HG02884 (cell line): ENCODE measurements at regions not wholly inside any gene's neighbourhood (a gene's known extent, or its start where the extent isn't known, plus 50 kb on each side); places are given as distances from the start of the nearest gene placed in this dataset.
"Not testable (repeated sequence)": the region's sequence is repeated elsewhere in the genome, so short reads cannot be mapped to it uniquely, and the experiment has no call there.

ENCODE experiments used
- ATAC-seq: cut with Tn5 transposase; IDR thresholded peaks from one replicate; pipeline ENCODE4 v1.9.1; 2021; ENCODE audit warnings: mild to moderate bottlenecking, moderate library complexity; ENCODE audit not compliant: unreplicated experiment

DNA sequence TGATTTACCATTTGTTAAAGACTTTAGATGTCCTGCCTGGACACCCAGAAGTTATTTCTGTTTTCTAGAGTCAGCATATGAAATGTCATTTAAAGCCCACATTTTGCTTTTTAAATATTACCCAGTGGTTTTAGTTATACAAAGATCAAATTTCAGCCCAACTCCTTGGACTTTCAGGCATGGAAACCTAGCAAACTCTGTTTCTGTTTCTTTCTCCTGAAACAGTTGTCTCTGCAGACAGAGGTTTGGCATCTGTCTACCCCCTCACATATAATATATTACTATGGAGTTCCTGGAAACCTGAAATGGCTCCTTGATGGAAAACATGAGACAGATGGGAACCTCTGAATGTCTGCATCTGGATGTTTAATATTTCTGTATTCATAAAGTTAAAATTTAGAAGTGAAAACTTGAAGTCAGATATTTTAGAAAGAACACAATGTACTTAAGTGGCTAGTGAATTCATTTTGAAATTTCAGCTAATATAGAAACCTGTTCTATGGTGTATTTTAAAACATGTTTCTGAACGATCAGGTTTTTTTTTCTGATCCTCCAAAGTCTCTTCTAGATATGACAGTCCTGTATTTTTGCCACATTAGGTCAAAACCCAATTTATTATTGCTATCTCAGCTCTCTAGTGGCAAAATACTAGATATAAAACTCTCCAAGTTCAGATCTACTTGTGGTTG, 743.3 kb downstream of the CD109 start:
- ATAC-seq: peak; percentile 72

DNA sequence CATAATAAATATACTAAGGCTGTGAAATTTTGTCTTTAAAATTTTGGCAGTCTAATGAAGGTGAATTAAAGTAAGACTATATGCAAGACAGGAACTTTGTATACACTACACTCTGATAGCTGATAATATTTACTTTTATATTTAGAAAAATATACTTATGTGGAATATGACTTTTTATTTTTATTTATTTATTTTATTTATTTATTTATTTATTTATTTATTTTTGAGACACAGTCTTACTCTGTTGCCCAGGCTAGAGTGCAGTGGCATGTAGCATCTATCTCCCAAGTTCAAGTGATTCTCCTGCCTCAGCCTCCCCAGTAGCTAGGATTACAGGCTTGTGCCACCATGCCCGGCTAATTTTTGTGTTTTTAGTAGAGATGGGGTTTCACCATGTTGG, 742.4 kb downstream of the CD109 start:
- not testable (repeated sequence) for ATAC-seq

DNA sequence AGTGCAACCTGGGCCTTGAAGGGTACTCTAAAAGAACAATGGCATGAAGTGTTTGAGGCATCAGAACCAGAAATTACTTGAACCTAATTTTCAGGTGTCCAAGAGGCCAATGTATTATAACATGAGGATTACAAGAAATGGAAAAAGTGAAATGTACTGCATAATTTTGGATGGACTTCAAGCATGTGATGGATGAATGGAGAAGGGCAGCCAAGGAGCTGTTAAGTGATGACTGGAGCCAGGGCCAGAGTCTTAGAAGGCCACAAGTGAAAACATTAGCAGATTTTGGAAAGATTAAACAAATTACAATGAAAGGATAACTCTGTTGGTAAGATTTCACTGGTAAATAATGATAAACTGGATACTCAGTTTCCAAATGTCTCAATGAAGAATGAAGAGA, 738.2 kb downstream of the CD109 start:
- no peak for ATAC-seq

DNA sequence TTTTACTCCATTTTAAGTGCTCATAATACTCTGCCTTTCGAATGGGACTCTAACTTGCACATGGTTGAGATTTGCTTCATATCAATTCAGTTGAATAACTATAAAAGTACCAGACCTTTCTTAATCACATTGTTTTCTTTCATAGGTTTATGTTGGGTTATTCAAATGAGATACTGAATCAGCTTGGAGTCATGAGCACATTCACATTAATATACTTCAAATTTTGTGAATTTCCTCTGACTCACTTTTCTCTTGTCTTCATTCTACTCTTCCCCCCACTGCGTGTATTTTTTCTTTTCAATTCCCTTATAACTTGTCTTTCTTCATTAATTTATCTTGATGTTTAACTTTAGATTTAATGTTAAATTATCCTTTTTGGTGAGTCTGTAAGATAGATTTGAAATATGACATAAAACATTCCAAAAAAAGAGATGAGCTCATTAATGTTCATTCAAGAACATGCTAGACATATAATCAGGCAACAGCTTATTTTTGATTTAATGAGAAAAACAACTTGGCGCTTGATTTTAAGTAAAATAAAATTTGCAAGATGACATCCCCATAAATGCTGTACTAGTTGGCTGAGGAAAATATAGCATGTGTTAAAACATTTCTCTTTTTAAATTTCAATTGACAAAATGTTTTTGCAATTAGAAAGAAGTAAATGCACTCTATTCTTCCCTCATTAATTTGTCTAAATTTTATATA, 736.0 kb downstream of the CD109 start:
- no peak for ATAC-seq

DNA sequence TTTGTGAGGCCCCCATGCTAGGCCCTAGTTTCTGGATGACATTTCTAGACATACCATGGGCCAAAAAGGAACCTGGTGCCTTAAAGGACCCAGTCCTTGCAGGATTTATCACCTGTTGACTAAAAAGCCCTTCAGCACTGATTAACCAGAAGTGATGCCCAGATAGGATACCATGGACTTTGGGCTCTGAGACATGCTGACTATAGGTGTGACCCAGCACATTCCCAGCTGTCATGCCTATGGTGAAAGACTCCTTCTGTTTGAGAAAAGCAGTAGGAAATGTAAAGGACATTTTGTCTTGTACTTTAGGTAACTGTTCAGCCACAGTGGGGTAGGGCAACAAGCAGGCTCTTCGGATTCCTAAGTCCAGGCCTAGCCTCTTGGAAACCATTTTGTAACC, 724.2 kb downstream of the CD109 start:
- no peak for ATAC-seq

GRCh38 chr6:74415056-74415455, 719.1 kb downstream of the CD109 start:
- no peak for ATAC-seq

GRCh38 chr6:74410630-74411029, 714.6 kb downstream of the CD109 start:
- no peak for ATAC-seq

GRCh38 chr6:74409447-74409846, 713.4 kb downstream of the CD109 start:
- peak; percentile 86 for ATAC-seq

DNA sequence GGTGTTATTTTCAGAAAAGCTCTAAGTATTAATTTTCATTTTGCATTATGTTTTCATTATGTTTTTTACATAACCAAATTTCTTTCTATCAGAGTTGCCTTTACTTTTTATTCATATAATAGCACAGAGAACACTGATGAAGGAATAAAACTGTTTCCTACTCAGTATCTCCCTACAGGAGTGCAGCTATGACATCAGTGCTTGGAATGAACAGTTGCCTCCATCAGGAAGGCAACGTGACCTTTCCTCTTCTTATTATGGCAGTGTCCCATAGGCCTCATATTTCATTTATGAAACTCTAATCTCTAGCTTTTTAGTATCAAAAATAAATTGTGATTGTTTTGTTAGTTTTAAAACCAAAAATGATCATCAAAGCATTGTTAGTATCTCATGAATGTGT, 712.8 kb downstream of the CD109 start:
- no peak for ATAC-seq

DNA sequence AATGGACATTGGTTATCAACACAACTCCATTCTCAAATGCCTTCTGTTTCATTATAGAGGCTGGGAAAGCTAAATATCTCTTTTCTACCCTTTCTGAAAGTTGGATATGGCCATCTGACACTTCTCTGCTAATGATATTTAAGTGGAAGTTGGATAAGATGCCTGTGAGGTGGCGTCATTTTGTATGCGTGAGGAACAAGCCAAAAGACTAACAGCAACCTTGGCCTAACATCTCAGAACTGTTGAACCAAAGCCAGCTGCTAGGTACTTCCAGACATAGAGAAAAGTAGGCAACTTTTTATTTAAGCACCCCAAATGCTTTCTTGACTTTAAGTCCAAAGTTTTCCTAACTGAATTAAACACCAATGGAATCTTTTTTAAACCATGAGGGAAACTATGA, 708.4 kb downstream of the CD109 start:
- no peak for ATAC-seq

GRCh38 chr6:74402781-74403180, 706.8 kb downstream of the CD109 start:
- ATAC-seq: no peak

GRCh38 chr6:74378437-74378836, 682.4 kb downstream of the CD109 start:
- ATAC-seq: not testable (repeated sequence)

GRCh38 chr6:74369556-74369993, 673.6 kb downstream of the CD109 start:
- ATAC-seq: no peak

DNA sequence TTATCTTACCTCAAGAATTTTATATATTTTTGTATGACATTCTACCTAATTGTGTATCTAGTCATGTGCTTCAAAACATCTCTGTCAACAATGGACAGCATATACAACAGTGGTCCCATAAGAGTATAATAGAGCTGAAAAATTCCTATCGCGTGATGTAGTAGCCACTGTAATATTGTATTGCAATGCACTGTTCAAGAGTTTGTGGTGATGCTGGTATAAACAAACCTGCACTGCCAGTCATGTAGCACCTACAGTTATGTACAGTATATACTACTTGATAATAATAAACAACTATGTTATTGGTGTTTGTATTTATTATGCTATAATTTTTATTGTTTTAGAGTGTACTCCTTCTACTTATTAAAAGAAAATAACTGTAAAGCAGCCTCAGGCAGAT, 672.7 kb downstream of the CD109 start:
- no peak for ATAC-seq

GRCh38 chr6:74366634-74367033, 670.6 kb downstream of the CD109 start:
- no peak for ATAC-seq

DNA sequence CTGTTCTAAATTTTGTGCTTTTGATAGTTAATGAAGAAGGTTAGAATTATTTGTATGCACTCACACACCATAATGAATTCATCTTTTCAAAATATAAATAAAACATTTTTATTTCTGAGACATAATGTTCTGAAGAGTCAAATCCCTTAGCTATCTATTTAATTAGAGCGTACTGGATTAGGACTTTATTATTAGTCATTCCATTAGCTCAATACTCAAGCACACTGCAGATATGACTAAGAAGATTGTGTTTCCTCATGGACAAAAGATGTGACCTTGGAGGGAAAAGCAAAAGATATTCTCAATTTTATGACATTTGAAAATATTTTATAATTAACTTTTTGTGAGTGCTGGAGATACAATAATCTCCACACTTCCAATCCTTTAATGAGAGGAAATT, 666.4 kb downstream of the CD109 start:
- ATAC-seq: no peak

DNA sequence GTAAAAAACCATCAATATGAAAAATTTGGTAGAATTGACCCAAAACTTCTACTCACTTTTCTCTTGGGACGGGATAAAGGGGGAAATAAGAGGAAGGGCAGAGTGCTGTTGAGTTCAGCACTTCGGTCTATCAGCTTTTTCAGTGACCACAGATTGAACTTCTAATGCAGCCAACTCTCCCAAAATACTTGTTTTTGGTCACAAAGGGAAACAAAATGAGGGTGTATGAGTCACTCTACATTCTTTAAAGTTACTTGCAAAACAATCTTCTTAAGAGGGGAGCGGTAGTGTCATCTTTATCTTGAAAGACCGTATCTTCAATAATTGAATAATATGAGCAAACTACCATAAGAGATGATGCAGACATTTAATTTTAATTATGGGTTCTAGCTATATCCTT, 661.3 kb downstream of the CD109 start:
- ATAC-seq: no peak

DNA sequence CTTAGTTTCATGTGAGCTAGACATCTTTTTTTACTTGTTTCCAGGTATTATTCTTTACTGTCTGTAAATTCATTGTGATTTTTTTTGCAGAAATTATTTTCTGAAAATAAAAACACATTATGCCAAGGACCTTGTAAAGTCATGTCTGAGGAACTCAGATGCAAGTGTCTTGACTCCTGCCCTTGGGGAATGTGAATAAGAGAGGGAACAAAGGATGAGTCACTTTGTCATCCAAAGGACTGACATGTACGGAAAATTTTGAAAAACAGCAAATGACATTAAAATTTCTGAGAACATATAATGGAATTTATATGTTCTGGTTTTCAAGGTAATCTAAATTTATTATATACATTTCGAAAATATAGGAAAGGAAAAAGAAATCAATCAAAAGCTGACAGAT, 660.4 kb downstream of the CD109 start:
- no peak for ATAC-seq

GRCh38 chr6:74346936-74347535, 651.0 kb downstream of the CD109 start:
- ATAC-seq: no peak

- ATAC-seq: no peak
These were observed 647.8 kb downstream of the CD109 start for GRCh38 chr6:74343804-74344203.

- not testable (repeated sequence) for ATAC-seq
These were observed 647.3 kb downstream of the CD109 start for GRCh38 chr6:74343321-74343720.

GRCh38 chr6:74334722-74335121, 638.7 kb downstream of the CD109 start:
- ATAC-seq: no peak
